Calu3 (cell line): ENCODE measurements at regions not wholly inside any gene's neighbourhood (a gene's known extent, or its start where the extent isn't known, plus 50 kb on each side); places are given as distances from the start of the nearest gene placed in this dataset.

Source experiments
- BruUV-seq: library from RNA; stranded (reverse); fragments of 400-500 nt; replicated peaks from 2 replicates; lab custom pipeline; 2021; lab: Mats Ljungman, UMichigan
- CTCF ChIA-PET: fragments of 300-600 bp; sonication (Branson Sonifier 250); formaldehyde crosslinking; loops from one replicate; lab custom pipeline; 2022; ENCODE audit warnings: antibody characterized with exemption; lab: Charles Lee
- DNase-seq: peaks from one replicate; pipeline ENCODE4 v3.0.0; 2022
- H3K27ac Mint-ChIP-seq: one replicate; pipeline ENCODE4 v1.8.0; 2022; ENCODE audit warnings: mixed read lengths; ENCODE audit not compliant: unreplicated experiment
- H3K27me3 Mint-ChIP-seq: one replicate; pipeline ENCODE4 v1.8.0; 2022; ENCODE audit warnings: mixed read lengths; ENCODE audit not compliant: unreplicated experiment
- H3K36me3 Mint-ChIP-seq: one replicate; pipeline ENCODE4 v1.8.0; 2022; ENCODE audit warnings: mild to moderate bottlenecking, moderate library complexity, mixed read lengths; ENCODE audit not compliant: insufficient read depth, unreplicated experiment
- H3K4me1 Mint-ChIP-seq: one replicate; pipeline ENCODE4 v1.8.0; 2022; ENCODE audit warnings: mild to moderate bottlenecking, low read depth, mixed read lengths; ENCODE audit not compliant: unreplicated experiment
- H3K4me3 Mint-ChIP-seq: one replicate; pipeline ENCODE4 v1.8.0; 2022; ENCODE audit warnings: mild to moderate bottlenecking, low read depth, moderate library complexity, mixed read lengths; ENCODE audit not compliant: unreplicated experiment
- H3K9me3 Mint-ChIP-seq: one replicate; pipeline ENCODE4 v1.8.0; 2022; ENCODE audit warnings: low read depth, mixed read lengths; ENCODE audit not compliant: unreplicated experiment
- intact Hi-C: fragments of 100-400 bp; cut with micrococcal nuclease; formaldehyde crosslinking; loops from one replicate; pipeline ENCODE4 v1.10.0; 2022; ENCODE audit not compliant: unreplicated experiment
- TF ChIP-seq, protein P1 (sequence below): fragments of 200-600 bp; IDR thresholded peaks from one replicate; pipeline ENCODE4 v1.8.0; 2022; ENCODE audit warnings: antibody characterized with exemption; ENCODE audit not compliant: unreplicated experiment

DNA sequence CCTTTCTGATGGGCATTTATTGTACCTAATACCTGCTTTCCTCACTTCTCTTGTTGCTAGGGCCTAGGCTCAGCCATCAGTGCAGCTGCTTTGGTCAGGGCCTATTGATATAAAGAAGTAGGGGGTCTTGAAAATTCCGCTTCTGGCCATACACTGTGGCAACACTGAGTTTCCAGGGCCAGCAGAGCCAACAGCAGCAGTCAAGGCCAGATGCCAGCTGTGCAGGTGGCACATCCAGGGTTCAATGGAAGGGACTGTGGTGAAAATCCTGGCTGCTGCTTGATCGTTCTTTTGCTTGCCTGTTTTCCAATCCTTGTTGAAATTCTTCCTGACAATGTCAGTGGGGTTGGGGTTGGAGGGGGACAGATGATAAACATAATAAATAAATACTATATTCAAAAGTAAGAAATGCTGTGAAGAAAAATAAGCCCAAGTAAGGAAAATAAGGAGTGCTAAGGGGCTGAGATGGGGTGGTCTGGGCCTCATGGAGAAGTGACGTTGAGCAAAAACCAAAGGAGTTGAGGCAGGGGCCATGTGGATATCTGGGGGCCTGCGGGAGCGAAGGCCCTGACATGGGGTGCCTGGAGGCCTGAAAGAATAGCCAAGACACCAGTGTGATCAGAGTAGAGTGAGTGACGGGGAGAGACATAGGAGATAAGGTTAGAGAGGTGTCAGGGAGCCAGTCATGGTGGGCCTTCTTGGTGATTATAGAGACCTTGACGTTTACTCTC lies 91.0 kb upstream of the ALDH1B1 start:
- H3K27me3 Mint-ChIP-seq: peaks cover 2% of the 10 kb centered on the region
- no peaks in the 10 kb centered on the region for H3K36me3 Mint-ChIP-seq
- H3K4me1 Mint-ChIP-seq: no peaks in the 10 kb centered on the region
- TF ChIP-seq, protein P1, sequence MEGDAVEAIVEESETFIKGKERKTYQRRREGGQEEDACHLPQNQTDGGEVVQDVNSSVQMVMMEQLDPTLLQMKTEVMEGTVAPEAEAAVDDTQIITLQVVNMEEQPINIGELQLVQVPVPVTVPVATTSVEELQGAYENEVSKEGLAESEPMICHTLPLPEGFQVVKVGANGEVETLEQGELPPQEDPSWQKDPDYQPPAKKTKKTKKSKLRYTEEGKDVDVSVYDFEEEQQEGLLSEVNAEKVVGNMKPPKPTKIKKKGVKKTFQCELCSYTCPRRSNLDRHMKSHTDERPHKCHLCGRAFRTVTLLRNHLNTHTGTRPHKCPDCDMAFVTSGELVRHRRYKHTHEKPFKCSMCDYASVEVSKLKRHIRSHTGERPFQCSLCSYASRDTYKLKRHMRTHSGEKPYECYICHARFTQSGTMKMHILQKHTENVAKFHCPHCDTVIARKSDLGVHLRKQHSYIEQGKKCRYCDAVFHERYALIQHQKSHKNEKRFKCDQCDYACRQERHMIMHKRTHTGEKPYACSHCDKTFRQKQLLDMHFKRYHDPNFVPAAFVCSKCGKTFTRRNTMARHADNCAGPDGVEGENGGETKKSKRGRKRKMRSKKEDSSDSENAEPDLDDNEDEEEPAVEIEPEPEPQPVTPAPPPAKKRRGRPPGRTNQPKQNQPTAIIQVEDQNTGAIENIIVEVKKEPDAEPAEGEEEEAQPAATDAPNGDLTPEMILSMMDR: no peak
- H3K9me3 Mint-ChIP-seq: no peaks in the 10 kb centered on the region
- H3K4me3 Mint-ChIP-seq: no peak overlapping the region
- BruUV-seq: no TSS peak
- intact Hi-C loops: no loop called here
- no peak for DNase-seq
- H3K27ac Mint-ChIP-seq: no peak overlapping the region
- CTCF ChIA-PET: no interaction called here

DNA sequence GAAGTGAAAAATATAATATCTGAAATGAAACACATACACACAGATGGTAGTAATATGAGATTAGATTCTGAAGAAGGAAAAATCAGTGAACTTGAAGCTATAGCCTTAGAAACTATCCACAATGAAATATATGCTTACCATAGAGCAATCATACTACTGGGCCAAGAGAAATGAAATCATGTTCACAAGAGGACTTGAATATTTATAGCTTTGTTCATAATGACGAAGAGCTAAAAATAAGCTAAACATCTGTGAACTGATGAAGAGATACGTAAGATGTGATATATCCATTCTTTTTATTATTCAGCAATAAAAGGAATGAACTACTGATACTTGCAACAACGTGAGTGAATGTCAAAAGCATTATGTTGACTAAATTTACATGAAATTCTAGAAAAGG lies 92.6 kb upstream of the ALDH1B1 start:
- intact Hi-C loops: no loop called here
- CTCF ChIA-PET: no interaction called here
- Mint-ChIP-seq H3K27ac (no peak overlapping the region), H3K27me3 (peaks cover 19% of the 10 kb centered on the region), H3K36me3 (no peaks in the 10 kb centered on the region), H3K9me3 (no peaks in the 10 kb centered on the region), H3K4me1 (no peaks in the 10 kb centered on the region), H3K4me3 (no peak overlapping the region)
- no peak for DNase-seq
- TF ChIP-seq, protein P1: no peak
- BruUV-seq: no TSS peak

DNA sequence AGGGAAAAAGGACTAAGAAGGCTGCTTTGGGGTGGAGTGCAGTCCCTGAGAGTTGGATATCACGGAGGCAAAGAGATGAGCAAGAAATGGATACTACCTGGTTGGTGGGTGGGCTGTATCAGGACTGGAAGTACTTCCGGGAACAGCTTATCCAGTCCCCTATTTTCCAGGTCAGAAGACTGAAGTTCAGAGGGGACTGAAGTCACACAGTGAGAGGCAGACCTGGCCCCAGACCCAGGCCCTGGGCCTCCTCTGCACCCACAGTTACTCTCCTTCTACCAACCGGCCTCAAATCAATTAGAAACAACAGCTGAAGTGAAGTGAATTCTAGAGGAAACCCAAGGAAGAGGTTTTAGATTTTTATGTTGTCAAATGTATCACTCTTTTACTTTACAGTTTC lies 93.6 kb upstream of the ALDH1B1 start:
- CTCF ChIA-PET: no interaction called here
- no peak for DNase-seq
- peaks cover 21% of the 10 kb centered on the region for H3K27me3 Mint-ChIP-seq

DNA sequence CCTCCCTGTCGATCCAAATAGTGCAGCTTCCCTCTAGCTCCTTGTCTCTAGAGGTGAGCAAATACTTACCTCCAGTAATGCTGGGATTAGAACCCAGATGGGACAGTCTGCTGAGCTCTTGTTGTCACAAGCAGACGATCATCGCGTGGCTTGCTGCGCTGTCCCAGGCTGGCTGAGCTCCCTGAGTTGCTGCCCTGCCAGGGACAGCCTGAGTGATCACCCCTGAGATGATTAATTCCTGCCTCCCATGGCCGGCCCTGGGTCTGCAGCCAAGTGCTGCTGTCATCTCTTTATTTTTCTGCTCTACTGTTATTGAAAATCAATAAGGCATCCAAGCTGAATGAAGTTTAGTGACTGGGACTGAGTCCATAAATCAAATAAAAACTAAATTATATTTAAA lies 94.0 kb upstream of the ALDH1B1 start:
- no peak for DNase-seq
- no peaks in the 10 kb centered on the region for H3K36me3 Mint-ChIP-seq
- H3K9me3 Mint-ChIP-seq: no peaks in the 10 kb centered on the region
- H3K4me1 Mint-ChIP-seq: no peaks in the 10 kb centered on the region
- H3K27ac Mint-ChIP-seq: no peak overlapping the region
- no TSS peak for BruUV-seq
- TF ChIP-seq, protein P1: no peak
- intact Hi-C loops: no loop called here
- CTCF ChIA-PET: no interaction called here
- H3K4me3 Mint-ChIP-seq: no peak overlapping the region
- peaks cover 21% of the 10 kb centered on the region for H3K27me3 Mint-ChIP-seq

More for the DNA sequence above, 93.6 kb upstream of the ALDH1B1 start:
- Mint-ChIP-seq H3K36me3 (no peaks in the 10 kb centered on the region), H3K27ac (no peak overlapping the region), H3K4me1 (no peaks in the 10 kb centered on the region), H3K4me3 (no peak overlapping the region), H3K9me3 (no peaks in the 10 kb centered on the region)
- intact Hi-C loops: no loop called here
- BruUV-seq: no TSS peak
- TF ChIP-seq, protein P1: no peak
